ENCODE measurements at regions not wholly inside any gene's neighbourhood (a gene's known extent, or its start where the extent isn't known, plus 50 kb on each side); places are given as distances from the start of the nearest gene placed in this dataset.

DNA sequence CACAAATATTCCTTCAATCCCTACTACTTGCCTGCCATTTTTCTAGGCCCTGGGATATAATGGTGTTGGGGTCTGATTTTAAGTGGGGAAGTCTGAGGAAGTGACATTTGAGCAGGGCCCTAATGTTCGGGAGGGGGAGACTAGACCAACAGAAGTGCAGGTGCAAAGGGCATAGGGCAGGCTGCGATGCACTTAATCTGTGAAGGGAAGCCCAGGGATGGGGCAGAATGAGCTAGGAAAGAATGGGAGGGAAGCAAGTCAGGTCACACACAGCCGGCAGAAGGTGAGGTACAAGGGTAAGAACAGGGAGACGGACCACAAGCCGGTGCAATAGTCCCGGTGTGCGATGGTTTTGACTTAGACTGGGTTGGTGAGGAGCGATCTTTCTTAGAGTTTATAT, 146.8 kb downstream of the UNC5CL start:
- H4K20me1 ChIP-seq (ENCODE audit: control insufficient read depth, insufficient read depth, low read depth, low read length): no peaks in the 10 kb centered on the region
- H3K36me3 ChIP-seq (ENCODE audit: control insufficient read depth, low read length): no peaks in the 10 kb centered on the region
- no peak overlapping the region for H3K27ac ChIP-seq (ENCODE audit: low read depth, low read length)
- H3K9me2 ChIP-seq (replicated peaks; ENCODE audit: control insufficient read depth, low read length): no peaks in the 10 kb centered on the region
- H3K27me3 ChIP-seq (ENCODE audit: control insufficient read depth, low read length): no peaks in the 10 kb centered on the region
- TF ChIP-seq EZH2phosphoT487 (IDR thresholded peaks at IDR 0.05; ENCODE audit: borderline replicate concordance, low read length): no peak
- TF ChIP-seq, protein P1, sequence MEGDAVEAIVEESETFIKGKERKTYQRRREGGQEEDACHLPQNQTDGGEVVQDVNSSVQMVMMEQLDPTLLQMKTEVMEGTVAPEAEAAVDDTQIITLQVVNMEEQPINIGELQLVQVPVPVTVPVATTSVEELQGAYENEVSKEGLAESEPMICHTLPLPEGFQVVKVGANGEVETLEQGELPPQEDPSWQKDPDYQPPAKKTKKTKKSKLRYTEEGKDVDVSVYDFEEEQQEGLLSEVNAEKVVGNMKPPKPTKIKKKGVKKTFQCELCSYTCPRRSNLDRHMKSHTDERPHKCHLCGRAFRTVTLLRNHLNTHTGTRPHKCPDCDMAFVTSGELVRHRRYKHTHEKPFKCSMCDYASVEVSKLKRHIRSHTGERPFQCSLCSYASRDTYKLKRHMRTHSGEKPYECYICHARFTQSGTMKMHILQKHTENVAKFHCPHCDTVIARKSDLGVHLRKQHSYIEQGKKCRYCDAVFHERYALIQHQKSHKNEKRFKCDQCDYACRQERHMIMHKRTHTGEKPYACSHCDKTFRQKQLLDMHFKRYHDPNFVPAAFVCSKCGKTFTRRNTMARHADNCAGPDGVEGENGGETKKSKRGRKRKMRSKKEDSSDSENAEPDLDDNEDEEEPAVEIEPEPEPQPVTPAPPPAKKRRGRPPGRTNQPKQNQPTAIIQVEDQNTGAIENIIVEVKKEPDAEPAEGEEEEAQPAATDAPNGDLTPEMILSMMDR (IDR thresholded peaks at IDR 0.05; ENCODE audit: low read depth, low read length, poor library complexity, severe bottlenecking): no peak
- H3F3A ChIP-seq (ENCODE audit: control insufficient read depth, insufficient read depth): no peaks in the 10 kb centered on the region
- no peak overlapping the region for H3K4me3 ChIP-seq (ENCODE audit: low read length)
- H3K4me2 ChIP-seq (ENCODE audit: low read length): no peak overlapping the region
- no peaks in the 10 kb centered on the region for H3K9me3 ChIP-seq (ENCODE audit: control insufficient read depth, insufficient read depth, low read length)
- H3K4me1 ChIP-seq (ENCODE audit: control insufficient read depth, low read length): no peaks in the 10 kb centered on the region
- H3K79me2 ChIP-seq (ENCODE audit: control insufficient read depth, low read length): no peaks in the 10 kb centered on the region

- Histone ChIP-seq H3F3A (ENCODE audit: control insufficient read depth, insufficient read depth) (no peaks in the 10 kb centered on the region), H3K4me1 (ENCODE audit: control insufficient read depth, low read length) (no peaks in the 10 kb centered on the region), H3K9me3 (ENCODE audit: control insufficient read depth, insufficient read depth, low read length) (no peaks in the 10 kb centered on the region), H3K4me3 (ENCODE audit: low read length) (no peak overlapping the region), H3K27ac (ENCODE audit: low read depth, low read length) (no peak overlapping the region), H4K20me1 (ENCODE audit: control insufficient read depth, insufficient read depth, low read depth, low read length) (no peaks in the 10 kb centered on the region), H3K27me3 (ENCODE audit: control insufficient read depth, low read length) (no peaks in the 10 kb centered on the region), H3K4me2 (ENCODE audit: low read length) (no peak overlapping the region), H3K79me2 (ENCODE audit: control insufficient read depth, low read length) (no peaks in the 10 kb centered on the region), H3K36me3 (ENCODE audit: control insufficient read depth, low read length) (no peaks in the 10 kb centered on the region), H3K9me2 (replicated peaks; ENCODE audit: control insufficient read depth, low read length) (no peaks in the 10 kb centered on the region)
- TF ChIP-seq, protein P1 (IDR thresholded peaks at IDR 0.05; ENCODE audit: low read depth, low read length, poor library complexity, severe bottlenecking): no peak
- TF ChIP-seq EZH2phosphoT487 (IDR thresholded peaks at IDR 0.05; ENCODE audit: borderline replicate concordance, low read length): no peak
These were observed 147.3 kb downstream of the UNC5CL start for GRCh38 chr6:40891686-40892085.

- H3K4me2 ChIP-seq (ENCODE audit: low read length): no peak overlapping the region
- no peaks in the 10 kb centered on the region for H3K36me3 ChIP-seq (ENCODE audit: control insufficient read depth, low read length)
- H4K20me1 ChIP-seq (ENCODE audit: control insufficient read depth, insufficient read depth, low read depth, low read length): no peaks in the 10 kb centered on the region
- TF ChIP-seq, protein P1 (IDR thresholded peaks at IDR 0.05; ENCODE audit: low read depth, low read length, poor library complexity, severe bottlenecking): no peak
- TF ChIP-seq EZH2phosphoT487 (IDR thresholded peaks at IDR 0.05; ENCODE audit: borderline replicate concordance, low read length): no peak
- H3K27ac ChIP-seq (ENCODE audit: low read depth, low read length): no peak overlapping the region
- no peaks in the 10 kb centered on the region for H3K9me3 ChIP-seq (ENCODE audit: control insufficient read depth, insufficient read depth, low read length)
- H3K4me1 ChIP-seq (ENCODE audit: control insufficient read depth, low read length): no peaks in the 10 kb centered on the region
- no peak overlapping the region for H3K4me3 ChIP-seq (ENCODE audit: low read length)
- no peaks in the 10 kb centered on the region for H3F3A ChIP-seq (ENCODE audit: control insufficient read depth, insufficient read depth)
- H3K9me2 ChIP-seq (replicated peaks; ENCODE audit: control insufficient read depth, low read length): no peaks in the 10 kb centered on the region
- H3K27me3 ChIP-seq (ENCODE audit: control insufficient read depth, low read length): no peaks in the 10 kb centered on the region
- no peaks in the 10 kb centered on the region for H3K79me2 ChIP-seq (ENCODE audit: control insufficient read depth, low read length)
These were observed 147.9 kb downstream of the UNC5CL start for GRCh38 chr6:40891131-40891530.

All from DOHH2 (cell line).